ENCODE measurements at regions not wholly inside any gene's neighbourhood (a gene's known extent, or its start where the extent isn't known, plus 50 kb on each side); places are given as distances from the start of the nearest gene placed in this dataset.

DNA sequence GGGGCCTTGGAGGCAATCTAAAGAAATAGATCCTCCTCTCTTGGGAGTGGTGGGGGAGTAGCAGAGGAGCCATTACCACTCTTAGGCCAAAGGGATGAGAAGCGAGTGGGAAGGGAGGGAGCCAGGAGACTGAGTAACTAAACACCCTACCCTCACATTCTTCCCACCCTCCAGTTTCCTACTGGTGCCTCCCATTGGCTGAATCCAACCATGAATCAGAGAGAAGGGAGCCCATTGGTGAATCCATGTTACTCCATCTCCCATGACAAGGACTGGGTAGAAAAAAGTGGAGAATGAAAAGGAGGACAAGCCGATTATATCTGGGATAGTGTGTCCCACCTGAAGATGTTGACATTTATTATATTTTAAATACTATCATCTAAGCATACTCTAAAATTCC lies 76.8 kb upstream of the LHX5 start:
- 68 to 88% (median 75%) methylated on average over 2 of the region's 2 CpGs for WGBS, 4 donors
- Histone ChIP-seq H3K4me1 (replicated peaks in 1 of 2) (no peaks in the 10 kb centered on the region), H3K27me3 (no peaks in the 10 kb centered on the region), H3K4me3 (no peak overlapping the region), H3K27ac (no peak overlapping the region), H3K9me3 (replicated peaks in 1 of 3) (no peaks in the 10 kb centered on the region), H3K36me3 (replicated peaks in 1 of 2) (no peaks in the 10 kb centered on the region)
- TF ChIP-seq, protein P1, sequence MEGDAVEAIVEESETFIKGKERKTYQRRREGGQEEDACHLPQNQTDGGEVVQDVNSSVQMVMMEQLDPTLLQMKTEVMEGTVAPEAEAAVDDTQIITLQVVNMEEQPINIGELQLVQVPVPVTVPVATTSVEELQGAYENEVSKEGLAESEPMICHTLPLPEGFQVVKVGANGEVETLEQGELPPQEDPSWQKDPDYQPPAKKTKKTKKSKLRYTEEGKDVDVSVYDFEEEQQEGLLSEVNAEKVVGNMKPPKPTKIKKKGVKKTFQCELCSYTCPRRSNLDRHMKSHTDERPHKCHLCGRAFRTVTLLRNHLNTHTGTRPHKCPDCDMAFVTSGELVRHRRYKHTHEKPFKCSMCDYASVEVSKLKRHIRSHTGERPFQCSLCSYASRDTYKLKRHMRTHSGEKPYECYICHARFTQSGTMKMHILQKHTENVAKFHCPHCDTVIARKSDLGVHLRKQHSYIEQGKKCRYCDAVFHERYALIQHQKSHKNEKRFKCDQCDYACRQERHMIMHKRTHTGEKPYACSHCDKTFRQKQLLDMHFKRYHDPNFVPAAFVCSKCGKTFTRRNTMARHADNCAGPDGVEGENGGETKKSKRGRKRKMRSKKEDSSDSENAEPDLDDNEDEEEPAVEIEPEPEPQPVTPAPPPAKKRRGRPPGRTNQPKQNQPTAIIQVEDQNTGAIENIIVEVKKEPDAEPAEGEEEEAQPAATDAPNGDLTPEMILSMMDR (IDR thresholded peaks at IDR 0.05): no peak
- no peak for TF ChIP-seq POLR2A (IDR thresholded peaks at IDR 0.05)
- DNase-seq: no peak
- intact Hi-C loops (cut with DNase I): no loop called here

GRCh38 chr12:113546916-113547863 lies 75.5 kb upstream of the LHX5 start:
- no peaks in the 10 kb centered on the region for H3K36me3 ChIP-seq (replicated peaks in 1 of 2)
- DNase-seq: no peak
- no peak overlapping the region for H3K27ac ChIP-seq
- no peak overlapping the region for H3K4me3 ChIP-seq
- no peaks in the 10 kb centered on the region for H3K4me1 ChIP-seq (replicated peaks in 1 of 2)
- TF ChIP-seq, protein P1 (IDR thresholded peaks at IDR 0.05): no peak
- no peak for TF ChIP-seq POLR2A (IDR thresholded peaks at IDR 0.05)
- 19 to 30% (median 23%) methylated on average over 18 of the region's 18 CpGs for WGBS, 4 donors
- H3K9me3 ChIP-seq (replicated peaks in 1 of 3): no peaks in the 10 kb centered on the region
- H3K27me3 ChIP-seq: no peaks in the 10 kb centered on the region
- intact Hi-C loops (cut with DNase I): no loop called here

DNA sequence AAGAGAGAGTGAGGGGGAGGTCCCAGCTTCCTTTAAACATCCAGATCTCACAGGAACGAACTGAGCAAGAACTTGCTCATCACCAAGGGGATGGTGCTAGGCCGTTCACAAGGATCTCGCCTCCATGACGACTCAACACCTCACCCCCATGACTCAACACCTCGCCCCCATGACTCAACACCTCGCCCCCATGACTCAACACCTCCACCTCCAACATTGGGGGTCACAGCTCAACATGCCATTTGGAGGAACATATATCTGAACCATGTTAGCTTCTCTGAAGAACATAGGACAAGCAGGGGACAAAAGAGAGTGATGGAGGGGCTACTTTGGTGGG lies 66.0 kb upstream of the LHX5 start:
- WGBS, 4 donors: 41 to 60% (median 49%) methylated on average over 5 to 6 of the region's 6 CpGs
- TF ChIP-seq, protein P1 (IDR thresholded peaks at IDR 0.05): no peak
- TF ChIP-seq POLR2A (IDR thresholded peaks at IDR 0.05): no peak

DNA sequence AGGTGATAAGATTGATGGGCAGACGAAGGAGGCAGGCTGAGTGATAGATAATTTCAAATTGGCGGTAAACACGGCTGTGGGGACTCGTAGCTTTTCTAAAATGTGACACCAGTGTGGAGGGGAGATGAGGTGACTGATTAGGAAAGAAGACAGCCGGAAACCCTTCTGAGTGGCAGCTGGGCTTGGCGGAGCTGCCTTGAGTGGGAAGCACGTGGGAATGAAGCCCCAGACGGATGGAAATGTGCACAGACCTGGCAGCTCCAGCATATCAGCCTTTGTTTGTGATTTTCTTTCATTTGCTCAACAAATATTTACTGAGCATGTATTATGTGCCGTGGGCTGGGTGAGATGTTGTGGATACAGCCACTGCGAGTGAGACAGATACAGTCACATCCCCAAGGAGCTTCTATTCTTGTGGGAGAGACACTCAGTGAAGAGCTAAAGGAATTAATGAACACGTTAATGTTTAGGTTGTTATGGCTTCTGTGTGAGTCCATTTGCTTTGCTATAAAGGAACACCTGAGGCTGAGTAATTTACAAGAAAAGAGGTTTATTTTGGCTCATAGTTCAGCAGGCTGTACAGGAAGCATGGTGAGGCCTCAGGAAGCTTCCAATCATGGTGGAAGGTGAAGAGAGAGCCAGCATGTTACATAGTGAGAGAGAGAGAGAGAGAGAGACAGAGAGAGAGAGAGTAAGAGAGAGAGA lies 65.5 kb upstream of the LHX5 start:
- intact Hi-C loops (cut with DNase I): no loop called here
- 44 to 48% (median 46%) methylated on average over 11 of the region's 11 CpGs for whole genome bisulfite sequencing, 4 donors
- no peak for TF ChIP-seq POLR2A (IDR thresholded peaks at IDR 0.05)
- TF ChIP-seq, protein P1 (IDR thresholded peaks at IDR 0.05): no peak
- H3K4me3 ChIP-seq: no peak overlapping the region
- H3K36me3 ChIP-seq (replicated peaks in 1 of 2): no peaks in the 10 kb centered on the region
- H3K4me1 ChIP-seq (replicated peaks in 1 of 2): no peaks in the 10 kb centered on the region
- DNase-seq: no peak
- H3K27ac ChIP-seq: no peak overlapping the region
- peaks cover 20% of the 10 kb centered on the region for H3K27me3 ChIP-seq
- no peaks in the 10 kb centered on the region for H3K9me3 ChIP-seq (replicated peaks in 1 of 3)

More for the DNA sequence above, 66.0 kb upstream of the LHX5 start:
- peaks cover 20% of the 10 kb centered on the region for H3K27me3 ChIP-seq
- H3K4me1 ChIP-seq (replicated peaks in 1 of 2): no peaks in the 10 kb centered on the region
- no peak overlapping the region for H3K27ac ChIP-seq
- H3K4me3 ChIP-seq: no peak overlapping the region
- DNase-seq: no peak
- H3K36me3 ChIP-seq (replicated peaks in 1 of 2): no peaks in the 10 kb centered on the region
- H3K9me3 ChIP-seq (replicated peaks in 1 of 3): no peaks in the 10 kb centered on the region
- intact Hi-C loops (cut with DNase I): no loop called here
